Tibial artery (tissue), 4 donors: ENCODE measurements at regions not wholly inside any gene's neighbourhood (a gene's known extent, or its start where the extent isn't known, plus 50 kb on each side); places are given as distances from the start of the nearest gene placed in this dataset.

Experiments used
- DNase-seq, 2 donors: peaks; one replicate each; pipeline ENCODE4 v3.0.0-alpha.2; 2019
- H3K27ac ChIP-seq, 2 donors: fragments of 200-600 bp; sonication (generic) in 1 of 2; 1 replicate in 1 of 2; 2 replicates in 1 of 2; pipeline ENCODE4 v1.5.1; 2018 to 2019; ENCODE audit warnings: mild to moderate bottlenecking in 1 of 2
- H3K27me3 ChIP-seq, 2 donors: fragments of 200-600 bp; sonication (generic) in 1 of 2; one replicate each; pipeline versions ENCODE4 v1.5.1 to v1.6.0; 2016 to 2019
- H3K36me3 ChIP-seq, 3 donors: fragments of 200-600 bp; sonication (generic) in 2 of 3; one replicate each; pipeline ENCODE4 v1.5.1; 2016 to 2019; ENCODE audit warnings: mild to moderate bottlenecking in 2 of 3
- H3K4me1 ChIP-seq, 4 donors: fragments of 200-600 bp; sonication (generic) in 2 of 4; 1 replicate in 3 of 4; 2 replicates in 1 of 4; pipeline ENCODE4 v1.5.1; 2016 to 2019
- H3K4me3 ChIP-seq, 2 donors: fragments of 200-600 bp; sonication (generic) in 1 of 2; 1 replicate in 1 of 2; 2 replicates in 1 of 2; pipeline ENCODE4 v1.5.1; 2018 to 2019; ENCODE audit warnings: mild to moderate bottlenecking in 2 of 2
- H3K9me3 ChIP-seq, 3 donors: fragments of 200-600 bp; sonication (generic) in 1 of 3; one replicate each; pipeline ENCODE4 v1.5.1; 2016 to 2019
- intact Hi-C: fragments of 100-400 bp; cut with DNase I; formaldehyde crosslinking; loops from one replicate; pipeline ENCODE4 v1.15.0; 2023; ENCODE audit warnings: low total_unique reads
- TF ChIP-seq, protein P1 (sequence below), 2 experiments: fragments of 200-600 bp in 1 of 2; fragments of 450-650 bp in 1 of 2; IDR thresholded peaks; one replicate each; pipeline ENCODE4 v1.5.1; 2017 to 2019; ENCODE audit warnings: antibody characterized with exemption in 2 of 2, mild to moderate bottlenecking in 1 of 2, moderate library complexity in 1 of 2

DNA sequence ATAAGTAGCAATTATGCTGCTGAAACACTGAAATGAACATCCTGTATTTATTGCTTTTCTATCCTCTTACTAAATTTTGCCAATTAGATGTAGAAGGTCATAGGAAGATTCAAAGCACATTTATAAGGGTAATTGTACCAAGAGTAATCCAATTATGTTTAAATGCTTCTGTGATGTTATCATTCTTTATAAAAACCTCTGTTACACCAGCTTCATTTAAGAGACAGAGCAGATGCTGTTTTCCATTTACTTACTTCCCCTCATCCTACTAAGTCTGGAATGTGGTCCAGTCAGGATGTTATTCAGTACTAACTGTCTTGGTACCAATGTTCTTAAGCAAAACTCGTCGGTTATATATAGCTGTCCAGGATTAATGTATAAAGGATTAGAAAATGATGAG lies 539.6 kb downstream of the PDHA2 start:
- Histone ChIP-seq H3K4me3 (no peak overlapping the region), H3K9me3 (no peaks in the 10 kb centered on the region), H3K4me1 (no peaks in the 10 kb centered on the region), H3K27me3 (no peaks in the 10 kb centered on the region), H3K36me3 (no peaks in the 10 kb centered on the region), H3K27ac (no peak overlapping the region)
- intact Hi-C loops, result no loop called here
- TF ChIP-seq, protein P1, sequence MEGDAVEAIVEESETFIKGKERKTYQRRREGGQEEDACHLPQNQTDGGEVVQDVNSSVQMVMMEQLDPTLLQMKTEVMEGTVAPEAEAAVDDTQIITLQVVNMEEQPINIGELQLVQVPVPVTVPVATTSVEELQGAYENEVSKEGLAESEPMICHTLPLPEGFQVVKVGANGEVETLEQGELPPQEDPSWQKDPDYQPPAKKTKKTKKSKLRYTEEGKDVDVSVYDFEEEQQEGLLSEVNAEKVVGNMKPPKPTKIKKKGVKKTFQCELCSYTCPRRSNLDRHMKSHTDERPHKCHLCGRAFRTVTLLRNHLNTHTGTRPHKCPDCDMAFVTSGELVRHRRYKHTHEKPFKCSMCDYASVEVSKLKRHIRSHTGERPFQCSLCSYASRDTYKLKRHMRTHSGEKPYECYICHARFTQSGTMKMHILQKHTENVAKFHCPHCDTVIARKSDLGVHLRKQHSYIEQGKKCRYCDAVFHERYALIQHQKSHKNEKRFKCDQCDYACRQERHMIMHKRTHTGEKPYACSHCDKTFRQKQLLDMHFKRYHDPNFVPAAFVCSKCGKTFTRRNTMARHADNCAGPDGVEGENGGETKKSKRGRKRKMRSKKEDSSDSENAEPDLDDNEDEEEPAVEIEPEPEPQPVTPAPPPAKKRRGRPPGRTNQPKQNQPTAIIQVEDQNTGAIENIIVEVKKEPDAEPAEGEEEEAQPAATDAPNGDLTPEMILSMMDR (IDR thresholded peaks at IDR 0.05), result no peak
- no peak for DNase-seq

DNA sequence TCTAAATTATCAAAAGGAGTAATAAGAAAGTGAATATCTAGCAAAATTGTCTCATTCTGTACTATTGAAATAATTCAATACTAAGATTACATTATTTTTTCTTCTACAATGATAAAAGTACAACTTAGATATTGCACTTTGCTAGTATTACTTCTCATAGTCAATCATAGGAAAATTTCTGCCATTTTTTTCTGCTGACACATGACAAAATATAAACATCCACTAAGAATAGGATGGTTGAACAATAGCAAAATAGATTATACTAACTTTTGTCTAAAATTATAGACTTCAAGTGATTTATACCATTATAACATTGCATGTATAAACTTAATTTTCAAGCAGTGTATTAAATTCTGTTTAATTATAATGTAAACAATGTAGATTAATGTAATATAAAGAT lies 540.2 kb downstream of the PDHA2 start:
- no peaks in the 10 kb centered on the region for H3K9me3 ChIP-seq
- no peak overlapping the region for H3K4me3 ChIP-seq
- no peak overlapping the region for H3K27ac ChIP-seq
- intact Hi-C loops, result no loop called here
- DNase-seq, result no peak
- no peaks in the 10 kb centered on the region for H3K36me3 ChIP-seq
- TF ChIP-seq, protein P1 (IDR thresholded peaks at IDR 0.05), result no peak
- no peaks in the 10 kb centered on the region for H3K4me1 ChIP-seq
- H3K27me3 ChIP-seq, result no peaks in the 10 kb centered on the region

DNA sequence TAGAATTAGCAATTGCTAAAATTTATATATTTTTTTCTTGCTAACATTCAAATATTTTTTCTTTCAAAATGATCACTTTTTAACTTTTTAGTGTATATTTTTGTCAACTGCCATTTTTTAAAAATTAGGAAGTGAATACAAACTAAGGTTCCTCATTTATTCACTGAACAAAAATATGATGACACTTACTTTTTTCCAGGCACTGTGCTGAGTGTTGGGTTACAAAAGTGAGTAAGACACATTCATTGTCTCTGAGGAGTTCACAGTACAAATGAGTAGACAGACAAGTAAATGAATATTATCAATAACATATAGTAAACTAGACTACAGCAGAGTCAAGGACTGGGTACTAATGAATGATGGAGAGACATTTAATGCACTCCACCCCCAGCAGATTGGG lies 543.5 kb downstream of the PDHA2 start:
- H3K36me3 ChIP-seq, result no peaks in the 10 kb centered on the region
- intact Hi-C loops, result no loop called here
- no peak overlapping the region for H3K4me3 ChIP-seq
- H3K27me3 ChIP-seq, result no peaks in the 10 kb centered on the region
- H3K4me1 ChIP-seq, result no peaks in the 10 kb centered on the region
- TF ChIP-seq, protein P1 (IDR thresholded peaks at IDR 0.05), result no peak
- H3K27ac ChIP-seq, result no peak overlapping the region
- no peak for DNase-seq
- no peaks in the 10 kb centered on the region for H3K9me3 ChIP-seq

DNA sequence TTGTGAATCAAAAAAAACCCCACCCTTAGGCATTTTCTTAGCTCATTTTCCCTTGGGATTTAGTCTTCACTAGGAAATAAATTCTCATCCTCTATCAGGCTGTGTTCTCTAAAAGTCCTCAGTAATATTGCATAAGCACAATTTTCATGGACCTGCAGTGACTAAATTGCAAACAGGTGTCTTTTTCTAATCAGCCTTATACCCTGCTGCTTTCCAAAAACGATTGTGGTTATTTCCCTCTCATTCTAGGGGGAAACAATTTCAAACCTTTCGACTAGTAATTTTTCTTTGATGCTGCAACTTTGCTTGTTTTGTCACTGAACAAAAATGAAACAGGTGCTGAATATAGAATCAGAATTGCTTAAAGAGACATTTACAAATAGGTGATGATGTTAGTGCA lies 549.9 kb downstream of the PDHA2 start:
- Histone ChIP-seq H3K4me1 (no peaks in the 10 kb centered on the region), H3K4me3 (no peak overlapping the region), H3K9me3 (no peaks in the 10 kb centered on the region), H3K36me3 (no peaks in the 10 kb centered on the region), H3K27ac (no peak overlapping the region), H3K27me3 (no peaks in the 10 kb centered on the region)
- intact Hi-C loops, result no loop called here
- TF ChIP-seq, protein P1 (IDR thresholded peaks at IDR 0.05), result no peak
- DNase-seq, result no peak

DNA sequence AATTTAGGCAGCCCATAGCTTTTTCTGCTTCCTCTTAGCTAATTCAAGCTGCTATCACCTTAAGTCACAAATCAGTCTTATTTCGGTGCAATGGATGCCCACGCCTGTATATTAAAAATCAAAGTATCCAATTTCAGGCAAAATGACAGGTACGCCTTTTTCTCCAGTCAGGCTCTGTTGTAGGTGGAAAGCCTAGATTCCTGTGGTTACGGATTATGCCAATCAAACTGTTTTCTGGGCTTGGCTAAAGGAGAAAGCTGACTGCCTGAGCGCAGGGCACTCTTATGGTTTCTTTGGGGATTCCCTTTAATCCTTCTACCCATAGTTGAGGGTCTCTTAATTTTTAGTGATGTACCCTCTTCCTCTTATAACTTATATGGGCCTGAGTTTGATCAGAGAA lies 550.5 kb downstream of the PDHA2 start:
- Histone ChIP-seq H3K4me1 (no peaks in the 10 kb centered on the region), H3K27ac (no peak overlapping the region), H3K4me3 (no peak overlapping the region), H3K27me3 (no peaks in the 10 kb centered on the region), H3K9me3 (no peaks in the 10 kb centered on the region), H3K36me3 (no peaks in the 10 kb centered on the region)
- intact Hi-C loops, result no loop called here
- DNase-seq, result no peak
- TF ChIP-seq, protein P1 (IDR thresholded peaks at IDR 0.05), result no peak

DNA sequence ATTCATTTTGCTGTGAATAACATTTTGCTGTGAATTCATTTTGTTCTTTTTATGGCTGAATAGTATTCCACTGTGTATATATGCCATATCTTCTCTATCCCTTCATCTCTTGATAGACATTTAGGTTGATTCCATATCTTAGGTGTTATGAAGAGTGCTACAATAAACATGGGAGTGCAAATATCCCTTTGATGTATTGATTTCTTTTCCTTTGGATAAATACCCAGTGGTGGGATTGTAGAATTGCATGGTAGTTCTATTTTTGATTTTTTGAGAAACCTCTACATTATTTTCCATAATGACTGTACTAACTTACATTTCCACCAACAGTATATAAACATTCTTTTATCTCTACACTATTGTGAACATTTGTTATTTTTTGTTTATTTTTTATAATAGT lies 555.9 kb downstream of the PDHA2 start:
- Histone ChIP-seq H3K9me3 (no peaks in the 10 kb centered on the region), H3K4me1 (no peaks in the 10 kb centered on the region), H3K27ac (no peak overlapping the region), H3K36me3 (no peaks in the 10 kb centered on the region), H3K4me3 (no peak overlapping the region), H3K27me3 (no peaks in the 10 kb centered on the region)
- TF ChIP-seq, protein P1 (IDR thresholded peaks at IDR 0.05), result no peak
- no peak for DNase-seq
- intact Hi-C loops, result no loop called here
